ENCODE measurements at regions not wholly inside any gene's neighbourhood (a gene's known extent, or its start where the extent isn't known, plus 50 kb on each side); places are given as distances from the start of the nearest gene placed in this dataset.

GRCh38 chr1:37281354-37281753, 193.0 kb upstream of the ZC3H12A start:
- DNase-seq (no peak), ATAC-seq (no peak)
- intact Hi-C loops (cut with DNase I): no loop called here
- Histone ChIP-seq H3K4me3 (no peak overlapping the region), H3K27ac (no peak overlapping the region), H3K4me1 (no peaks in the 10 kb centered on the region), H3K36me3 (ENCODE audit: insufficient read depth in 1 of 2, low read depth in 1 of 2) (no peaks in the 10 kb centered on the region), H3K9me3 (peaks cover 6% of the 10 kb centered on the region), H3K27me3 (ENCODE audit: insufficient read depth in 3 of 3, low read length in 2 of 3) (peaks cover 0 to 5% (median 0%) of the 10 kb centered on the region in 3 donors)
- no peak for TF ChIP-seq CTCF (IDR thresholded peaks at IDR 0.05)
- 19 to 30% (median 27%) methylated on average over 3 of the region's 3 CpGs for WGBS, 3 donors

DNA sequence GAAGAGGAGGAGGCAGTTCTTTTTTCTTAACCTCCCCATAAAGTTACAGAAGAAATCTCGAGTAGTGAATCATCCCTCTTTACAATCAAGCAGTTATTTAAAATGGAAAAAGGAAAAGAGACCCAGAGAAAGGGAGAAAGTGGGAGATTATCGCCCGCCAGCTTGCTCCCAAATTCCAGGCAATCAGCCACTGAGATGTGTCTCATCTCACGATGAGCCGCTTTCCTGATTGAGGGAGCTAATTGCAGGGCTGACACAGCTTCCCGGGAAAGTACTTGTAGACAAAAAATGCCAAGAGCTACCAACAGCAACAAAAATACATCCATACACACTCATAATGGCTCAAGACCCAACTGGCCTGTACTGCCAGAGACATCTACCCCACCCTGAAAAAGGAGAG, 191.6 kb upstream of the ZC3H12A start:
- DNase-seq (no peak), ATAC-seq (no peak)
- intact Hi-C loops (cut with DNase I): no loop called here
- H3K36me3 ChIP-seq (ENCODE audit: insufficient read depth in 1 of 2, low read depth in 1 of 2): no peaks in the 10 kb centered on the region
- H3K27me3 ChIP-seq (ENCODE audit: insufficient read depth in 3 of 3, low read length in 2 of 3): peaks cover 0 to 5% (median 0%) of the 10 kb centered on the region in 3 donors
- no peaks in the 10 kb centered on the region for H3K4me1 ChIP-seq
- 37 to 46% (median 46%) methylated on average over 6 of the region's 6 CpGs for WGBS, 3 donors
- no peak overlapping the region for H3K27ac ChIP-seq
- no peak for TF ChIP-seq CTCF (IDR thresholded peaks at IDR 0.05)
- no peak overlapping the region for H3K4me3 ChIP-seq
- peaks cover 6% of the 10 kb centered on the region for H3K9me3 ChIP-seq

DNA sequence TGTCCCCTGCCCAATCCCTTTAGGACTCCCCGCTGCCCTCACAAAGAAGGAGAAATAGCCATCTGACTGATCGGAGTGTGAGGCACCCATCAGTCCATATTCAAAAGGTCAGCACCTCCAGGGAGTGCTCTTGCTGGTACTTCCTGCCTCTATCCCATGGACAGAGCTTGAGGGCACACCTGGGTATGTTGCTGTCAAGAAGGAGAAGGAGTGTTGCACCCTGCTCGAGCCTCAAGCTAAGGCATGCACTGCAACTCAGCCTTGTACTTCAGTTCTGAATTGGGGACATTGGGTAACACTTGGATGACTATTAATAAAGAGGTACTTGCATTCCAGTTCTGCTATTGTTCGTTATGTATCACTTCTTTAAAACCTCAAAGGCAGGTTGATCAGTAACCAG, 190.3 kb upstream of the ZC3H12A start:
- Histone ChIP-seq H3K27me3 (ENCODE audit: insufficient read depth in 3 of 3, low read length in 2 of 3) (peaks cover 0 to 5% (median 0%) of the 10 kb centered on the region in 3 donors), H3K27ac (no peak overlapping the region), H3K4me3 (no peak overlapping the region), H3K36me3 (ENCODE audit: insufficient read depth in 1 of 2, low read depth in 1 of 2) (no peaks in the 10 kb centered on the region), H3K4me1 (no peaks in the 10 kb centered on the region), H3K9me3 (peaks cover 6% of the 10 kb centered on the region)
- intact Hi-C loops (cut with DNase I): no loop called here
- ATAC-seq (no peak), DNase-seq (no peak)
- TF ChIP-seq CTCF (IDR thresholded peaks at IDR 0.05): no peak
- WGBS, 3 donors: 62 to 74% (median 71%) methylated on average over 4 of the region's 4 CpGs

GRCh38 chr1:37286881-37287280, 187.5 kb upstream of the ZC3H12A start:
- WGBS, 3 donors: 65 to 73% (median 69%) methylated on average over 4 of the region's 4 CpGs
- Histone ChIP-seq H3K27me3 (ENCODE audit: insufficient read depth in 3 of 3, low read length in 2 of 3) (peaks cover 0 to 7% (median under 1%) of the 10 kb centered on the region in 3 donors), H3K4me1 (no peaks in the 10 kb centered on the region), H3K9me3 (no peaks in the 10 kb centered on the region), H3K36me3 (ENCODE audit: insufficient read depth in 1 of 2, low read depth in 1 of 2) (no peaks in the 10 kb centered on the region), H3K27ac (no peak overlapping the region), H3K4me3 (no peak overlapping the region)
- TF ChIP-seq CTCF (IDR thresholded peaks at IDR 0.05): no peak
- no peak for ATAC-seq
- no peak for DNase-seq
- intact Hi-C loops (cut with DNase I): no loop called here

- H3K27me3 ChIP-seq (ENCODE audit: insufficient read depth in 3 of 3, low read length in 2 of 3): peaks cover 0 to 18% (median 6%) of the 10 kb centered on the region in 3 donors
- H3K36me3 ChIP-seq (ENCODE audit: insufficient read depth in 1 of 2, low read depth in 1 of 2): no peaks in the 10 kb centered on the region
- TF ChIP-seq CTCF (IDR thresholded peaks at IDR 0.05): no peak
- ATAC-seq (no peak), DNase-seq (no peak)
- H3K9me3 ChIP-seq: no peaks in the 10 kb centered on the region
- no peak overlapping the region for H3K4me3 ChIP-seq
- intact Hi-C loops (cut with DNase I): no loop called here
- H3K4me1 ChIP-seq: no peaks in the 10 kb centered on the region
- 74 to 93% (median 91%) methylated on average over 3 of the region's 3 CpGs for WGBS, 3 donors
- no peak overlapping the region for H3K27ac ChIP-seq
Measured at GRCh38 chr1:37288900-37289299, 185.5 kb upstream of the ZC3H12A start.

Data from psoas muscle (tissue), 7 donors.